ENCODE measurements at regions not wholly inside any gene's neighbourhood (a gene's known extent, or its start where the extent isn't known, plus 50 kb on each side); places are given as distances from the start of the nearest gene placed in this dataset.

- Histone ChIP-seq H4K91ac (ENCODE audit: insufficient read length, low read depth, low read length) (no peak overlapping the region), H3K4me1 (ENCODE audit: insufficient read depth, low read length) (peaks cover 10% of the 10 kb centered on the region; the same call in 1 of the 2 replicates), H4K8ac (replicated peaks; ENCODE audit: insufficient read length, low read depth, low read length) (no peak overlapping the region), H3K9me3 (ENCODE audit: control insufficient read depth, low read depth, low read length) (no peaks in the 10 kb centered on the region), H3K27ac (ENCODE audit: insufficient read length, low read depth, low read length) (no peak overlapping the region), H3K18ac (ENCODE audit: insufficient read length, low read depth, low read length) (no peak overlapping the region), H3K4ac (ENCODE audit: low read depth, low read length) (no peak overlapping the region), H2BK5ac (ENCODE audit: insufficient read length, low read length) (no peak overlapping the region), H3T11ph (ENCODE audit: low read length) (no peak overlapping the region), H2BK120ac (ENCODE audit: low read depth, low read length, poor library complexity, severe bottlenecking) (no peak overlapping the region), H2BK20ac (ENCODE audit: low read depth, low read length, poor library complexity, severe bottlenecking) (no peak overlapping the region), H3K9ac (ENCODE audit: extremely low read depth, insufficient read length, low read length) (no peak overlapping the region), H4K20me1 (ENCODE audit: control insufficient read depth, insufficient read depth, insufficient read length) (no peaks in the 10 kb centered on the region), H3K79me2 (ENCODE audit: insufficient read depth, low read length) (no peaks in the 10 kb centered on the region), H2BK12ac (ENCODE audit: insufficient read length, low read depth, low read length) (peak overlapping the region; percentile 59), H3K27me3 (ENCODE audit: insufficient read depth, low read length) (no peaks in the 10 kb centered on the region), H3K14ac (ENCODE audit: insufficient read depth, low read length) (no peak overlapping the region), H2BK15ac (ENCODE audit: low read depth, low read length) (no peak overlapping the region), H2AK5ac (ENCODE audit: insufficient read length, low read length) (no peak overlapping the region), H3K56ac (ENCODE audit: insufficient read length, low read depth, low read length) (no peak overlapping the region), H4K5ac (ENCODE audit: insufficient read length, low read depth, low read length) (no peak overlapping the region), H3K4me2 (ENCODE audit: insufficient read depth, insufficient read length, low read length) (no peak overlapping the region), H3K79me1 (ENCODE audit: insufficient read depth, low read depth, low read length, poor library complexity, severe bottlenecking) (no peaks in the 10 kb centered on the region), H2AFZ (ENCODE audit: low read length) (peak overlapping the region; percentile 95), H3K23me2 (ENCODE audit: insufficient read length, low read depth, low read length, poor library complexity, severe bottlenecking) (no peaks in the 10 kb centered on the region), H3K23ac (ENCODE audit: insufficient read length, low read depth, low read length) (no peak overlapping the region)
- no CpG with 5 or more reads among the region's 5 CpGs for WGBS (ENCODE audit: extremely low coverage, insufficient read length, low lambda C conversion rate)
- no peaks in the 10 kb centered on the region for H3K9me3 Mint-ChIP-seq
- TF ChIP-seq, protein P1, sequence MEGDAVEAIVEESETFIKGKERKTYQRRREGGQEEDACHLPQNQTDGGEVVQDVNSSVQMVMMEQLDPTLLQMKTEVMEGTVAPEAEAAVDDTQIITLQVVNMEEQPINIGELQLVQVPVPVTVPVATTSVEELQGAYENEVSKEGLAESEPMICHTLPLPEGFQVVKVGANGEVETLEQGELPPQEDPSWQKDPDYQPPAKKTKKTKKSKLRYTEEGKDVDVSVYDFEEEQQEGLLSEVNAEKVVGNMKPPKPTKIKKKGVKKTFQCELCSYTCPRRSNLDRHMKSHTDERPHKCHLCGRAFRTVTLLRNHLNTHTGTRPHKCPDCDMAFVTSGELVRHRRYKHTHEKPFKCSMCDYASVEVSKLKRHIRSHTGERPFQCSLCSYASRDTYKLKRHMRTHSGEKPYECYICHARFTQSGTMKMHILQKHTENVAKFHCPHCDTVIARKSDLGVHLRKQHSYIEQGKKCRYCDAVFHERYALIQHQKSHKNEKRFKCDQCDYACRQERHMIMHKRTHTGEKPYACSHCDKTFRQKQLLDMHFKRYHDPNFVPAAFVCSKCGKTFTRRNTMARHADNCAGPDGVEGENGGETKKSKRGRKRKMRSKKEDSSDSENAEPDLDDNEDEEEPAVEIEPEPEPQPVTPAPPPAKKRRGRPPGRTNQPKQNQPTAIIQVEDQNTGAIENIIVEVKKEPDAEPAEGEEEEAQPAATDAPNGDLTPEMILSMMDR (conservative IDR thresholded peaks at IDR 0.05) = no peak
- H3K27me3 Mint-ChIP-seq (ENCODE audit: low read depth) = no peaks in the 10 kb centered on the region
- peaks cover 20 to 26% of the 10 kb centered on the region in 2 experiments for H3K4me1 Mint-ChIP-seq
- no peaks in the 10 kb centered on the region for H3K36me3 Mint-ChIP-seq (ENCODE audit: insufficient read depth in 1 of 3, low read depth in 3 of 3)
- H3K27ac Mint-ChIP-seq = peak overlapping the region; percentile 41 to 75 (median 67); a peak in 4 of 7 replicates
- DNase-seq = no peak
- no peak overlapping the region for H3K4me3 Mint-ChIP-seq
Measured at GRCh38 chr4:23235628-23236390, 543.1 kb downstream of the GBA3 start.
